HG02588 (cell line): ENCODE measurements at regions not wholly inside any gene's neighbourhood (a gene's known extent, or its start where the extent isn't known, plus 50 kb on each side); places are given as distances from the start of the nearest gene placed in this dataset.

ENCODE experiments used
- ATAC-seq: cut with Tn5 transposase; IDR thresholded peaks from one replicate; pipeline ENCODE4 v1.9.1; 2021; ENCODE audit warnings: mild to moderate bottlenecking, moderate library complexity; ENCODE audit not compliant: unreplicated experiment

GRCh38 chr1:87265786-87266185 lies 62.9 kb upstream of the LMO4 start:
- ATAC-seq: no peak

- ATAC-seq: no peak
Measured at GRCh38 chr1:87268111-87268510, 60.6 kb upstream of the LMO4 start.

GRCh38 chr1:87269921-87270320 lies 58.8 kb upstream of the LMO4 start:
- ATAC-seq: no peak

GRCh38 chr1:87273291-87273690 lies 55.4 kb upstream of the LMO4 start:
- no peak for ATAC-seq

- ATAC-seq: no peak
Measured at GRCh38 chr1:87274851-87275250, 53.8 kb upstream of the LMO4 start.

GRCh38 chr1:87278825-87279535 lies 49.7 kb upstream of the LMO4 start:
- no peak for ATAC-seq
